ENCODE measurements at regions not wholly inside any gene's neighbourhood (a gene's known extent, or its start where the extent isn't known, plus 50 kb on each side); places are given as distances from the start of the nearest gene placed in this dataset.

DNA sequence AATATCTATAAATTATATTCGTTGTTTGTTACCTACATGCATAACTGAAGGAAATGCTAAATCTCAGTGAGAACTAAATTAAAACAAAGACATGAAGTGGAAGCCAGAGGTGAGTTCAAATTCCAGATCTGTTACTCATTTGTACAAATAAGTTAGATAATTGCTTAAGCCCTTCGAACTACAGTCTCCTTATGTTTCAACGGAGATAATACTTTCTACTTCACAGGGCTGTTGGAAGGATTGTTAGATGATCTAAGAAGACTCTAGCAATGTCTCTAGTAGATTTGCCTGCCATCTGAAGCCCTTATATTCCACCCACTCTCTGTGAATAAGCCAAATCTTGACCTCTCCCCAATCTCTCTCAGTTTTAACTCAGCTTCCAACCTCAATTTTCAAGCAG lies 125.8 kb downstream of the P2RY1 start:
- TF ChIP-seq SP1 (IDR thresholded peaks at IDR 0.05): no peak
- TF ChIP-seq FOXA1 (IDR thresholded peaks at IDR 0.05): no peak
- TF ChIP-seq ELF4 (IDR thresholded peaks at IDR 0.05): no peak
- no peak for TF ChIP-seq FOXM1 (IDR thresholded peaks at IDR 0.05; ENCODE audit: borderline replicate concordance)
- TF ChIP-seq ARNT (IDR thresholded peaks at IDR 0.05): no peak
- TF ChIP-seq FOXK2 (IDR thresholded peaks at IDR 0.05): no peak
